Lung (tissue), 11 donors: ENCODE measurements at regions not wholly inside any gene's neighbourhood (a gene's known extent, or its start where the extent isn't known, plus 50 kb on each side); places are given as distances from the start of the nearest gene placed in this dataset.

Experiments
- ATAC-seq: fragments of 200-7000 bp; cut with Tn5 transposase; one replicate; pipeline ENCODE4 v1.9.1; 2020; ENCODE audit warnings: moderate number of reproducible peaks; ENCODE audit not compliant: insufficient read depth, low FRiP score
- DNase-seq, 3 donors: peaks; one replicate each; pipeline ENCODE4 v3.0.0-alpha.2; 2013 to 2017
- H3K27ac ChIP-seq, 2 donors: one replicate each; pipeline ENCODE4 v1.5.1; 2013; ENCODE audit warnings: mild to moderate bottlenecking in 2 of 2, moderate library complexity in 2 of 2, control low read depth in 1 of 2, inconsistent platforms in 1 of 2, low read depth in 1 of 2, low read length in 1 of 2
- H3K27me3 ChIP-seq, 3 donors: one replicate each; pipeline ENCODE4 v1.5.1; 2013; ENCODE audit warnings: low read length in 2 of 3; ENCODE audit not compliant: control insufficient read depth in 3 of 3, insufficient read depth in 3 of 3
- H3K36me3 ChIP-seq, 4 donors: one replicate each; pipeline ENCODE4 v1.5.1; 2013; ENCODE audit warnings: low read length in 4 of 4, mild to moderate bottlenecking in 1 of 4, moderate library complexity in 1 of 4; ENCODE audit not compliant: control insufficient read depth in 4 of 4, insufficient read depth in 4 of 4
- H3K4me1 ChIP-seq, 5 donors: one replicate each; pipeline ENCODE4 v1.5.1; 2013; ENCODE audit warnings: low read length in 5 of 5, mild to moderate bottlenecking in 2 of 5, moderate library complexity in 1 of 5; ENCODE audit not compliant: control insufficient read depth in 5 of 5, insufficient read depth in 5 of 5
- H3K4me3 ChIP-seq: one replicate; pipeline ENCODE4 v1.5.1; 2013; ENCODE audit warnings: mild to moderate bottlenecking, control low read depth, moderate library complexity
- H3K9ac ChIP-seq, 2 donors: one replicate each; pipeline ENCODE4 v1.5.1; 2013; ENCODE audit warnings: low read length in 2 of 2, control low read depth in 1 of 2; ENCODE audit not compliant: insufficient read depth in 1 of 2
- H3K9me3 ChIP-seq, 4 donors: one replicate each; pipeline ENCODE4 v1.5.1; 2013; ENCODE audit warnings: low read length in 3 of 4, mild to moderate bottlenecking in 1 of 4, moderate library complexity in 1 of 4; ENCODE audit not compliant: control insufficient read depth in 4 of 4, insufficient read depth in 3 of 4
- WGBS, 2 donors: extraction: QIAGEN DNeasy Blood & Tissue Kit; methylation state at CpG; one replicate each; pipeline ENCODE4 v1.1.7; 2013; 5-methylcytosine and 5-hydroxymethylcytosine counted together
- TF ChIP-seq, protein P1 (sequence below): IDR thresholded peaks from 2 replicates; pipeline ENCODE4 v1.5.1; 2012; ENCODE audit warnings: mild to moderate bottlenecking; ENCODE audit errors: control extremely low read depth, extremely low read depth
- donor health status: control.
- donor health status: control.
- donor health status: Bipolar disorder and iron deficiency.
- donor health status: healthy.
- donor health status: DM: yes; HTN: yes; CAD: no.

- H3K36me3 ChIP-seq, result no peaks in the 10 kb centered on the region
- TF ChIP-seq, protein P1, sequence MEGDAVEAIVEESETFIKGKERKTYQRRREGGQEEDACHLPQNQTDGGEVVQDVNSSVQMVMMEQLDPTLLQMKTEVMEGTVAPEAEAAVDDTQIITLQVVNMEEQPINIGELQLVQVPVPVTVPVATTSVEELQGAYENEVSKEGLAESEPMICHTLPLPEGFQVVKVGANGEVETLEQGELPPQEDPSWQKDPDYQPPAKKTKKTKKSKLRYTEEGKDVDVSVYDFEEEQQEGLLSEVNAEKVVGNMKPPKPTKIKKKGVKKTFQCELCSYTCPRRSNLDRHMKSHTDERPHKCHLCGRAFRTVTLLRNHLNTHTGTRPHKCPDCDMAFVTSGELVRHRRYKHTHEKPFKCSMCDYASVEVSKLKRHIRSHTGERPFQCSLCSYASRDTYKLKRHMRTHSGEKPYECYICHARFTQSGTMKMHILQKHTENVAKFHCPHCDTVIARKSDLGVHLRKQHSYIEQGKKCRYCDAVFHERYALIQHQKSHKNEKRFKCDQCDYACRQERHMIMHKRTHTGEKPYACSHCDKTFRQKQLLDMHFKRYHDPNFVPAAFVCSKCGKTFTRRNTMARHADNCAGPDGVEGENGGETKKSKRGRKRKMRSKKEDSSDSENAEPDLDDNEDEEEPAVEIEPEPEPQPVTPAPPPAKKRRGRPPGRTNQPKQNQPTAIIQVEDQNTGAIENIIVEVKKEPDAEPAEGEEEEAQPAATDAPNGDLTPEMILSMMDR, result peak; percentile 54
- no peak for ATAC-seq
- peaks cover 0 to 10% (median 3%) of the 10 kb centered on the region in 4 donors for H3K9me3 ChIP-seq
- peak; percentile 41 to 62 (median 49) for DNase-seq
- H3K4me1 ChIP-seq, result peaks cover 0 to 9% (median 0%) of the 10 kb centered on the region in 5 donors
- H3K27ac ChIP-seq, result no peak overlapping the region
- H3K4me3 ChIP-seq, result no peak overlapping the region
- 27% methylated on average over 5 of the region's 5 CpGs for WGBS, 2 donors
- H3K9ac ChIP-seq, result no peak overlapping the region
- no peaks in the 10 kb centered on the region for H3K27me3 ChIP-seq
Observed at GRCh38 chr2:239882331-239882732, 142.8 kb downstream of the NDUFA10 start.

GRCh38 chr2:239881561-239882320 lies 143.4 kb downstream of the NDUFA10 start:
- WGBS, 2 donors, result 32 to 35% methylated on average over 17 of the region's 17 CpGs
- Histone ChIP-seq H3K9ac (no peak overlapping the region), H3K4me3 (no peak overlapping the region), H3K27ac (no peak overlapping the region), H3K27me3 (peaks cover 0 to 1% (median 0%) of the 10 kb centered on the region in 3 donors), H3K36me3 (no peaks in the 10 kb centered on the region), H3K4me1 (peaks cover 0 to 9% (median 0%) of the 10 kb centered on the region in 5 donors), H3K9me3 (peaks cover 0 to 10% (median 3%) of the 10 kb centered on the region in 4 donors)
- DNase-seq (peak in 2 of 3 donors; percentile 47 to 55), ATAC-seq (no peak)
- TF ChIP-seq, protein P1, result no peak

GRCh38 chr2:239881031-239881471 lies 144.1 kb downstream of the NDUFA10 start:
- 76 to 78% methylated on average over 10 of the region's 10 CpGs for WGBS, 2 donors
- TF ChIP-seq, protein P1, result no peak
- no peaks in the 10 kb centered on the region for H3K36me3 ChIP-seq

More at GRCh38 chr2:239881031-239881471, 144.1 kb downstream of the NDUFA10 start:
- peaks cover 0 to 5% (median 0%) of the 10 kb centered on the region in 3 donors for H3K27me3 ChIP-seq
- H3K4me1 ChIP-seq, result peaks cover 0 to 9% (median 0%) of the 10 kb centered on the region in 5 donors
- ATAC-seq (no peak), DNase-seq (no peak)
- no peak overlapping the region for H3K4me3 ChIP-seq
- H3K27ac ChIP-seq, result no peak overlapping the region
- H3K9ac ChIP-seq, result no peak overlapping the region
- H3K9me3 ChIP-seq, result peaks cover 0 to 10% (median 3%) of the 10 kb centered on the region in 4 donors
